ENCODE measurements at regions not wholly inside any gene's neighbourhood (a gene's known extent, or its start where the extent isn't known, plus 50 kb on each side); places are given as distances from the start of the nearest gene placed in this dataset.
"Not testable (repeated sequence)": the region's sequence is repeated elsewhere in the genome, so short reads cannot be mapped to it uniquely, and the experiment has no call there.

DNA sequence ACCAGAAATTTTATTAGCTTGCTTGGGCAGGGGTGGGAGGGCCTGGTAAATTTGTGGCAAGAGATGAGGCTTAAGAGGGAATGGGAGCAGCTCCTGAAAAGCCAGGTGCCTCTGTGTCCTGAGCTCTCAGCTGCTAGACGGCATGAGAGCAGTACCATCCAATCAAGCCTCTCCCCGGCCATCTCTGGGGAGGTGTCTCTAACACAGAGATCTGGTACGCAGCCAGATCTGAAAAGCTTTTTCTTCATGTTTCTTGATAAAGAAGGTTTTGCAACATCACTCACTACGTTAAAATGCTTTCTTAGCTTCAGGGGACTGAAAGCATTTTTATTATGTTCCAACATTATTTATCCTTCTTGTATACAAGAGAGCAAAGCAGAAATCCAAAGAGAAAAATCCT lies 488.2 kb downstream of the RBFOX1 start:
- DNase-seq, result no peak

DNA sequence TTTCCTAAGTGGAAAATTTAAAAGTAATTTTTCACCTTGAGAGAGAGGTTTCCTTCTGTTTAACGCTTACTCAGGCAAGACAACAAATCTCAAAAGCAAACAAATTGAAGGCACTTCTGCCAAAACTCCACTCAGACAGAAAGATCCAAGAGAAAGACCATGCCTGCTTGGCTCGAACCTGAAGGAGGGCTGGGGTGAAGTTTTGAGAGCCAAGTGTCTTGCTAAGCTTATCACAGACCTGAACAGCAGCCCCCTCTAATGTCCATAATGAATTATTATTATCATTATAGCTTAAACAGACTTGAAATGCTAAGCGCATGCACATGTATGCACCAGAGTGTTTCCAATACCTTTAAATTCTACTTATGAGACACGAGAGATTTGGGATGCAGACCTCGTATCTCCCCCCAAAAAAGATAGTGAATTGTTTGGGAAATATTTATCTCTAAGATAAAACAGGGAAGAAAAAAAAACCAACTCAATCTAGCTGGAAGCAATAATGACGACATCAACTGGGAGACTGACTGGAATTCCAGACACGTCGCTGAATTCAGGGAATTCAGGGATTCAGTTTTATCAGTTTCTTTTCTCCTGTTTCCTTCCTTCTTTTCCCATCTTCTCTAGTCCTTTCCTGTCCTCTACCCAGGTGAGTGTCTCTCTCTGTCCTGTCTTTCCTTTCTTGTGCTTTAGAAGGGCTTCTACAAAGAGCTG lies 473.2 kb downstream of the RBFOX1 start:
- no peak for DNase-seq

DNA sequence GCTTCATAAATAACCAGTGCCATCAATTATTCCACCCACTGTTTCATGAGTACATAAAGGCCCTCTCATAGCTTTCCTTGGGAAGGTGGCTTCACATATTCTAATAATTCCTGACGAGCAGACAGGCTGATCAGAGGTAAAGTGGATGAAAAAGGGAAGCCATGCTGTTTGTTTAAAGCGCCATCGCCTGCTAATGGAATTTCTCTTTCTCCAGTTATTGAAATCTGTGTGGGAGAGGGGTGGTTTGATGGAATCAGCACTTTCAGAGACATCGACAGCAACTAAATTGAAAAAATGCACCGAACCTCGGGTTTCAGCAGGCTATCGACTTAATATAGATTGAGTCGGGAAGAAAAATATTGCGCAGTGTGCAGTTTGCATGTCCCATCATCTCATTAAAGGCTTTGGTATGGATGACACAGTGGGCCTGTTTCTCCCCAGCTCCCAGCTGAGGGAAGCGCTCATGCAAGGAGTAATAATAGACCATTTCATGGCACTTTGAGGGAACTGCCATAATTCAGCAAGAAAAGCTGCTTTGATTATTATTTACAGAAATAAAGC lies 472.1 kb downstream of the RBFOX1 start:
- DNase-seq, result no peak

DNA sequence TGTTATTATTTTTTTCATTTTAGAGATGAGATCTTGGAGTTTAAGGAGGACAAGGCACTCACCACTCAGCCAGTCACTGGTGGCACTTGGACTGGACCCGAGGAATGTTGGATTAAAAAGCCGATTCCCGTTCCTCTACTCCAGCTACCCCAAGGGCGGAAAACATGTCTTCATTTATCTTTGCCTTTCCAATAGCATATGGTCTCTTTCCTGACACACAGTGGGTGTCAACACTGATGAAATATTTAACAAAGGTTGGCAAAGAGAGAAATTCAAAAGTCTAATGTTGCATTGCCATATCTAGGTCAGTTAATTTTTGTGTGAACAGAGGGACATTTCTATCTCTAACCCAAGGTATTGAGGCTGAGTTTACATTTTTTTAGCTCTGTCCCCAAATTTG lies 459.7 kb downstream of the RBFOX1 start:
- no peak for DNase-seq

DNA sequence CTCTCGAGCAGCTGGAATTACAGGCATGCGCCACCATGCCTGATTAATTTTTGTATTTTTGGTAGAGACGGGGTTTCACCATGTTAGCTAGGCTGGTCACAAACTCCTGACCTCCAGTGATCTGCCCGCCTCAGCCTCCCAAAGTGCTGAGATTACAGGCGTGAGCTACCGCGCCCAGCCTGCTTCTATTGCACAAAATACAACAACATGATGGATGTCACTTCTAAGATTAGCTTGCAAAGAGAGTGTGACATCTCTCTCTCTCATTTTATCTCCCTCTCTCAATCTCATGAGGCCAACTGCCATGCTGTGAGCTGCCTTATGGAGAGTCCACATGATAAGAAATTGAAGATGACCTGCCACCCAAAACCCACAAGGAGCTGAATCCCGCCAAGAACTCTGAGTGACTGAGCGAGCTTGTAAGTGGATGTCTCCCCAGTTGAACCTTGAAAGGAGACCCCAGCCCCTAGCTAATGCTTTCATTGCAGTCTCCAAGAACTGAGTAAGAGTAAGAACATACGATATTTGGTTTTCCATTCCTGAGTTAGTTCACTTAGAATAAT lies 458.5 kb downstream of the RBFOX1 start:
- DNase-seq, result no peak

DNA sequence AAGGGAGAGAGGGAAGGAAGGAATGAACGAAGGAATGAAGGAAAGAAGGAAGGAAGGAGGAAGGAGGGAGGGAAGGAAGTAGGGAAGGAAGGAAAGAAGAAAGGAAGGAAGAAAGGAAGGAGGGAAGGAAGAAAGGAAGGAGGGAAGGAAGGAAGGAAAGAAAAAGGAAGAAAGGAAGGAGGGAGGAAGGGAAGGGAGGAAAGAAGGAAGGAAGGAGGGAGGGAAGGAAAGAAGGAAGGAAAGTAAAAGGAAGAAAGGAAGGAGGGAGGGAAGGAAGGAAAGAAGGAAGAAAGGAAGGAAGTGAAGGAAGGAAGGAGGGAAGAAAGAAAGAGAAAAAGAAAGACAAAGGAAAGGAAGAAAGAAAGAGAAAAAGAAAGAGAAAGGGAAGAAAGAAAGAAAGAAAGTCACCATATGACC lies 442.4 kb downstream of the RBFOX1 start:
- no peak for DNase-seq

DNA sequence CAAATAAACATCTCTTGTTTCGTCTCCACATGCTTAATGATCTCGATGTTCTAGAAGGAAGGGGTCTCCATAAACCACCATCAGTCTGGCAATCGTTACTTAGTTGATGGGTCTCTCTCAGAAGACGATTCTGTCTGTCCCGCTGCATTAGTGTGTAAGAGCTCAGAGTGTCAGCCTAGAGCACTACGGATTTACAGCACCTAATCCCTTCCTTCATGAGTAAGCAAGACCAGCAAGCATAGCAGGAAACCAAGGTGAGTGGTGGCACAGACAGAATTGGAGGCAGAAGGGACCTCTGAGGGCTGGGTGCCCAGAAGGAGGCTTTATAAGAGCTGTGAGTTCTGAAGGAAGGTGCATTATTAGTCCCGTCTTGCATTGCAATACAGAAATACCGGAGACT lies 440.1 kb downstream of the RBFOX1 start:
- no peak for DNase-seq

DNA sequence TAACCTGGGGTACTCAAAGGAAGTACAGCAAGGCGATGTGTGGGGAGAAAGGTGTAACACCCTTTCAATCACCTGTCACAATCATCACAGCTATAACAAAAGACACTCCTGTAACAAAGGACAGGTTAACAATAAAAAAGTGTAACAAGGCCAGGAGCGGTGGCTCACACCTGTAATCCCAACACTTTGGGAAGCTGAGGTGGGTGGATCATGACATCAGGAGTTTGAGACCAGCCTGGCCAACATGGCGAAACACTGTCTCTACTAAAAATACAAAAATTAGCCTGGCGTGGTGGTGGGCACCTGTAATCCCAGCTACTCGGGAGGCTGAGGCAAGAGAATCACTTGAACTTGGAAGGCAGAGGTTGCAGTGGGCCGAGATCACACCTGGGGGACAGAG lies 436.4 kb downstream of the RBFOX1 start:
- not testable (repeated sequence) for DNase-seq

DNA sequence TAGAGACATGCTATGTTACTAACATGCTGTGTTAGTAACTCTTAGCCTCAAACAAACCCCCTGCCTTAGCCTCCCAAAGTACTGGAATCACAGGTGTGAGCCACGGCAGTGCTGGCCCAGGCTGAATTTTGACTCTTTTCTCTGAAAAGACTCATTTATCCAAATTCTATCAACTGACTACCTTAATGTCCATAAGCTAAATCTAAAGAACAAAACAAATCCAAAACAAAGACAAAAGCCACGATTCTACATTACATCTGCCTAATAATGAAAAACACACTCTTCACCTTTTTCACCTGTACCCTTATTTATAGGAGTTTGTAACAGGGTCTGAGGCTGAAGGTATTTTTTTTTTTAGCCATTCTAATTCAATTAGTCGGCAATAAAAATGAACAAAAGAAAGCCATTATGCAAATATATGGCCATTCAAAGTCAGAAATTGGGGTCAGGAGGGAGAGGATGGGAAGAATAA lies 432.5 kb downstream of the RBFOX1 start:
- DNase-seq, result no peak

DNA sequence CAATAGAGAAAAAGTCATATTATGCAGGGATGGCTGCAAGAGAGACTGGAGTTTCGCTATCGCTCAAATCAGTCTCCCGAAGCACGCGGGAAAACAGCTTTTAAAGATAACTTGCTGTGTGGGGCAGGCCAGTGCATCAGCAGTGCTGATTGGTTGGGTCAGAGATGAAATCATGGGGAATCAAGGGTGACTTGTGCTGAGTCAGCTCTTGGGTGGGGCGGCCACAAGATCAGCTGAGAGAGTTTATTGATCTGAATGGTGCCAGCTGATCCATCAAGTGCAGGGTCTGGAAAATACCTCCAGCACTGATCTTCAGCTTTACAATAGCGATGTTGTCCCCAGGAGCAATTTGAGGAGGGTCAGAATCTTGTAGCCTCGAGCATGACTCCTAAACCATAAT lies 430.5 kb downstream of the RBFOX1 start:
- no peak for DNase-seq

All from left kidney (tissue), 1 donor.